HepG2 (cell line): ENCODE measurements at regions not wholly inside any gene's neighbourhood (a gene's known extent, or its start where the extent isn't known, plus 50 kb on each side); places are given as distances from the start of the nearest gene placed in this dataset.

Source experiments
- EP300 ChIP-seq, 3 experiments: sonication (generic) in 1 of 3; formaldehyde crosslinking in 1 of 3; IDR thresholded peaks; 2 replicates each; pipeline versions ENCODE4 v1.5.1 to v1.6.1; 2011 to 2020; ENCODE audit warnings: low read depth in 2 of 3, low read length in 2 of 3, borderline replicate concordance in 1 of 3, improper control_type of control experiment in 1 of 3, mild to moderate bottlenecking in 1 of 3, missing genetic modification reagents in 1 of 3, moderate library complexity in 1 of 3
- FOXA3 ChIP-seq: IDR thresholded peaks from 2 replicates; pipeline ENCODE4 v1.6.1; 2016; ENCODE audit warnings: missing genetic modification reagents, missing compliant biosample characterization
- KLF16 ChIP-seq, 2 experiments: sonication (generic) in 1 of 2; formaldehyde crosslinking in 1 of 2; IDR thresholded peaks; 2 replicates each; pipeline versions ENCODE4 v1.6.1 to v1.8.0; 2016 to 2023; ENCODE audit warnings: missing genetic modification reagents in 2 of 2, missing compliant biosample characterization in 1 of 2
- MED8 ChIP-seq: sonication (generic); formaldehyde crosslinking; IDR thresholded peaks from 2 replicates; pipeline ENCODE4 v1.8.1; 2023; ENCODE audit warnings: mild to moderate bottlenecking, missing genetic modification reagents; ENCODE audit not compliant: insufficient replicate concordance
- NR2F1 ChIP-seq, 2 experiments: fragments of 450-650 bp in 1 of 2; formaldehyde crosslinking in 1 of 2; IDR thresholded peaks; 2 replicates each; pipeline versions ENCODE4 v1.5.0 to v1.6.1; 2016 to 2020; ENCODE audit warnings: mild to moderate bottlenecking in 1 of 2, missing compliant biosample characterization in 1 of 2, missing genetic modification reagents in 1 of 2, moderate library complexity in 1 of 2
- RELA ChIP-seq: sonication (generic); formaldehyde crosslinking; IDR thresholded peaks from 2 replicates; pipeline ENCODE4 v1.4.0; 2020; ENCODE audit warnings: missing genetic modification reagents
- SMAD1 ChIP-seq: sonication (generic); formaldehyde crosslinking; IDR thresholded peaks from 2 replicates; pipeline ENCODE4 v1.4.0; 2020; ENCODE audit warnings: missing genetic modification reagents, low read depth, mild to moderate bottlenecking, borderline replicate concordance
- SMAD9 ChIP-seq: sonication (generic); formaldehyde crosslinking; IDR thresholded peaks from 2 replicates; pipeline ENCODE4 v1.5.1; 2020; ENCODE audit warnings: mild to moderate bottlenecking, missing genetic modification reagents
- STAG1 ChIP-seq: sonication (generic); formaldehyde crosslinking; IDR thresholded peaks from 2 replicates; pipeline ENCODE4 v1.4.0; 2020; ENCODE audit warnings: missing genetic modification reagents
- TCF7 ChIP-seq: sonication (generic); IDR thresholded peaks from 2 replicates; pipeline ENCODE4 v1.6.1; 2016; ENCODE audit warnings: antibody characterized with exemption, low read depth
- TGIF2 ChIP-seq: IDR thresholded peaks from 2 replicates; pipeline ENCODE4 v1.6.1; 2016; ENCODE audit warnings: control low read depth, missing compliant biosample characterization
- ZFY ChIP-seq: sonication (generic); formaldehyde crosslinking; IDR thresholded peaks from 2 replicates; pipeline ENCODE4 v1.4.0; 2020; ENCODE audit warnings: missing genetic modification reagents
- ZNF264 ChIP-seq: sonication (generic); formaldehyde crosslinking; IDR thresholded peaks from 2 replicates; pipeline ENCODE4 v1.4.0; 2020; ENCODE audit warnings: missing genetic modification reagents
- ZNF569 ChIP-seq: sonication (generic); formaldehyde crosslinking; IDR thresholded peaks from 2 replicates; pipeline ENCODE4 v1.5.0; 2020; ENCODE audit warnings: mild to moderate bottlenecking, missing genetic modification reagents, moderate library complexity, borderline replicate concordance
- ZNF772 ChIP-seq: sonication (generic); formaldehyde crosslinking; IDR thresholded peaks from 2 replicates; pipeline ENCODE4 v1.5.0; 2020; ENCODE audit warnings: mild to moderate bottlenecking, missing genetic modification reagents
- TF ChIP-seq, protein P1 (sequence below): sonication (generic); formaldehyde crosslinking; IDR thresholded peaks from 2 replicates; pipeline ENCODE4 v1.5.0; 2020; ENCODE audit warnings: missing genetic modification reagents
- TF ChIP-seq, protein P2 (sequence below): sonication (generic); formaldehyde crosslinking; conservative IDR thresholded peaks from 2 replicates; pipeline ENCODE4 v1.8.0; 2022; ENCODE audit warnings: mild to moderate bottlenecking, moderate library complexity, missing genetic modification reagents
- TF ChIP-seq, protein P3 (sequence below): sonication (generic); formaldehyde crosslinking; IDR thresholded peaks from 2 replicates; pipeline ENCODE4 v1.4.0; 2020; ENCODE audit warnings: missing genetic modification reagents
- TF ChIP-seq, protein P4 (sequence below): IDR thresholded peaks from 2 replicates; pipeline ENCODE4 v1.6.1; 2018; ENCODE audit warnings: missing genetic modification reagents

DNA sequence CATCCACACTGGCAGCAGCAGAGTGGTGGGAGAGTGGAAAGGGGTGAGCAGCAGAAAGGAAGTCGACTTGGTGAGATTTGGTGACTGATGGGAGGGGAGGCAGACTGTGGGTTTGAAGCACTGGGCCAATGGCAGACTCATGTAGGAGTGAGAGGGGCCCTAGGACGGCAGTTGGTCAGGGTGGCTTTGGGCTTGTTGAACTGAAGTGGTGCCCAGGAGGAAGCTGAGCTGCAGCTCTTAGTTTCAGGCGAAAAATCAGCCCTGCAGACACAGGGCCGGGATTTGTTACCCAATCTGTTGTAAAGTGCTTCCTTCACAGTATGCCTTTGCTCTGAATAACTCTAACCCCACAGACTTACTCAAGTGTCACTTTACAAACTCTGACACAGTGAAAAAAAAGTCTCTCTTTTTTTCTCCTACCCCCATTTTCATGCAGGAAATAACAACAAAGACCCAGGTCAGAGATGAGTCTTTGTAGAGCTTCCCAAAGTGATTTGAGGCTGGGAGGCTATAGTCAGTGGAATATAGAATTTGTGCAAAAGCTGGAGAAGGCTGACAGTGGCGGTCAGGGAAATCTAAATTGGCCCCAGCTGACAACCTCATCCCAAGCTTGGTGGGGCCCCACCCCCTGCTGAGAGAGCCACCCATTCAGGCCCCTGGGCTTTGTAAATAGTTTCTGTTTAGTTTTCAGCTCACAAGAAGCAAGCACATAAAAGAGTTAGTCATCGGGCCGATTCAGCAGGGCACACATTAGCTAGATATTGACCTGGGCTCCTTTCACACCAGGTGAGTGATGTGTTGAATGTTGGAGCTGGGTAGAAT lies 226.9 kb downstream of the VAPA start (continued):
- TF ChIP-seq SMAD9 (CRISPR knock-in tag): no peak
- TF ChIP-seq, protein P1, sequence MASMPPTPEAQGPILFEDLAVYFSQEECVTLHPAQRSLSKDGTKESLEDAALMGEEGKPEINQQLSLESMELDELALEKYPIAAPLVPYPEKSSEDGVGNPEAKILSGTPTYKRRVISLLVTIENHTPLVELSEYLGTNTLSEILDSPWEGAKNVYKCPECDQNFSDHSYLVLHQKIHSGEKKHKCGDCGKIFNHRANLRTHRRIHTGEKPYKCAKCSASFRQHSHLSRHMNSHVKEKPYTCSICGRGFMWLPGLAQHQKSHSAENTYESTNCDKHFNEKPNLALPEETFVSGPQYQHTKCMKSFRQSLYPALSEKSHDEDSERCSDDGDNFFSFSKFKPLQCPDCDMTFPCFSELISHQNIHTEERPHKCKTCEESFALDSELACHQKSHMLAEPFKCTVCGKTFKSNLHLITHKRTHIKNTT (CRISPR knock-in tag): no peak
- no peak for TF ChIP-seq ZNF772 (CRISPR knock-in tag)
- no peak for TF ChIP-seq STAG1 (CRISPR knock-in tag)
- no peak for TF ChIP-seq RELA
- TF ChIP-seq, protein P2, sequence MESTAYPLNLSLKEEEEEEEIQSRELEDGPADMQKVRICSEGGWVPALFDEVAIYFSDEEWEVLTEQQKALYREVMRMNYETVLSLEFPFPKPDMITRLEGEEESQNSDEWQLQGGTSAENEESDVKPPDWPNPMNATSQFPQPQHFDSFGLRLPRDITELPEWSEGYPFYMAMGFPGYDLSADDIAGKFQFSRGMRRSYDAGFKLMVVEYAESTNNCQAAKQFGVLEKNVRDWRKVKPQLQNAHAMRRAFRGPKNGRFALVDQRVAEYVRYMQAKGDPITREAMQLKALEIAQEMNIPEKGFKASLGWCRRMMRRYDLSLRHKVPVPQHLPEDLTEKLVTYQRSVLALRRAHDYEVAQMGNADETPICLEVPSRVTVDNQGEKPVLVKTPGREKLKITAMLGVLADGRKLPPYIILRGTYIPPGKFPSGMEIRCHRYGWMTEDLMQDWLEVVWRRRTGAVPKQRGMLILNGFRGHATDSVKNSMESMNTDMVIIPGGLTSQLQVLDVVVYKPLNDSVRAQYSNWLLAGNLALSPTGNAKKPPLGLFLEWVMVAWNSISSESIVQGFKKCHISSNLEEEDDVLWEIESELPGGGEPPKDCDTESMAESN (CRISPR knock-in tag): no peak
- TF ChIP-seq ZNF569 (CRISPR knock-in tag): no peak
- TF ChIP-seq ZFY (CRISPR knock-in tag): no peak
- TF ChIP-seq SMAD1: no peak
- no peak for TF ChIP-seq TGIF2 (CRISPR knock-in tag)
- TF ChIP-seq TCF7: peak; percentile 79
- no peak for TF ChIP-seq ZNF264
- TF ChIP-seq, protein P3, sequence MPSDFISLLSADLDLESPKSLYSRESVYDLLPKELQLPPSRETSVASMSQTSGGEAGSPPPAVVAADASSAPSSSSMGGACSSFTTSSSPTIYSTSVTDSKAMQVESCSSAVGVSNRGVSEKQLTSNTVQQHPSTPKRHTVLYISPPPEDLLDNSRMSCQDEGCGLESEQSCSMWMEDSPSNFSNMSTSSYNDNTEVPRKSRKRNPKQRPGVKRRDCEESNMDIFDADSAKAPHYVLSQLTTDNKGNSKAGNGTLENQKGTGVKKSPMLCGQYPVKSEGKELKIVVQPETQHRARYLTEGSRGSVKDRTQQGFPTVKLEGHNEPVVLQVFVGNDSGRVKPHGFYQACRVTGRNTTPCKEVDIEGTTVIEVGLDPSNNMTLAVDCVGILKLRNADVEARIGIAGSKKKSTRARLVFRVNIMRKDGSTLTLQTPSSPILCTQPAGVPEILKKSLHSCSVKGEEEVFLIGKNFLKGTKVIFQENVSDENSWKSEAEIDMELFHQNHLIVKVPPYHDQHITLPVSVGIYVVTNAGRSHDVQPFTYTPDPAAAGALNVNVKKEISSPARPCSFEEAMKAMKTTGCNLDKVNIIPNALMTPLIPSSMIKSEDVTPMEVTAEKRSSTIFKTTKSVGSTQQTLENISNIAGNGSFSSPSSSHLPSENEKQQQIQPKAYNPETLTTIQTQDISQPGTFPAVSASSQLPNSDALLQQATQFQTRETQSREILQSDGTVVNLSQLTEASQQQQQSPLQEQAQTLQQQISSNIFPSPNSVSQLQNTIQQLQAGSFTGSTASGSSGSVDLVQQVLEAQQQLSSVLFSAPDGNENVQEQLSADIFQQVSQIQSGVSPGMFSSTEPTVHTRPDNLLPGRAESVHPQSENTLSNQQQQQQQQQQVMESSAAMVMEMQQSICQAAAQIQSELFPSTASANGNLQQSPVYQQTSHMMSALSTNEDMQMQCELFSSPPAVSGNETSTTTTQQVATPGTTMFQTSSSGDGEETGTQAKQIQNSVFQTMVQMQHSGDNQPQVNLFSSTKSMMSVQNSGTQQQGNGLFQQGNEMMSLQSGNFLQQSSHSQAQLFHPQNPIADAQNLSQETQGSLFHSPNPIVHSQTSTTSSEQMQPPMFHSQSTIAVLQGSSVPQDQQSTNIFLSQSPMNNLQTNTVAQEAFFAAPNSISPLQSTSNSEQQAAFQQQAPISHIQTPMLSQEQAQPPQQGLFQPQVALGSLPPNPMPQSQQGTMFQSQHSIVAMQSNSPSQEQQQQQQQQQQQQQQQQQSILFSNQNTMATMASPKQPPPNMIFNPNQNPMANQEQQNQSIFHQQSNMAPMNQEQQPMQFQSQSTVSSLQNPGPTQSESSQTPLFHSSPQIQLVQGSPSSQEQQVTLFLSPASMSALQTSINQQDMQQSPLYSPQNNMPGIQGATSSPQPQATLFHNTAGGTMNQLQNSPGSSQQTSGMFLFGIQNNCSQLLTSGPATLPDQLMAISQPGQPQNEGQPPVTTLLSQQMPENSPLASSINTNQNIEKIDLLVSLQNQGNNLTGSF (CRISPR knock-in tag): no peak
- TF ChIP-seq NR2F1 (CRISPR knock-in tag; IDR thresholded peaks at IDR 0.05): no peak
- TF ChIP-seq FOXA3 (CRISPR knock-in tag): peak; percentile 83
- no peak for TF ChIP-seq MED8
- TF ChIP-seq, protein P4, sequence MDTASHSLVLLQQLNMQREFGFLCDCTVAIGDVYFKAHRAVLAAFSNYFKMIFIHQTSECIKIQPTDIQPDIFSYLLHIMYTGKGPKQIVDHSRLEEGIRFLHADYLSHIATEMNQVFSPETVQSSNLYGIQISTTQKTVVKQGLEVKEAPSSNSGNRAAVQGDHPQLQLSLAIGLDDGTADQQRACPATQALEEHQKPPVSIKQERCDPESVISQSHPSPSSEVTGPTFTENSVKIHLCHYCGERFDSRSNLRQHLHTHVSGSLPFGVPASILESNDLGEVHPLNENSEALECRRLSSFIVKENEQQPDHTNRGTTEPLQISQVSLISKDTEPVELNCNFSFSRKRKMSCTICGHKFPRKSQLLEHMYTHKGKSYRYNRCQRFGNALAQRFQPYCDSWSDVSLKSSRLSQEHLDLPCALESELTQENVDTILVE: no peak
- TF ChIP-seq KLF16 (CRISPR knock-in tag; IDR thresholded peaks at IDR 0.05): no peak; a peak in 1 of 4 replicates
- peak in 1 of 2 experiments; percentile 43; a peak in 2 of 4 replicates for TF ChIP-seq EP300 (IDR thresholded peaks at IDR 0.05; ENCODE audit: low read depth in 2 of 2, low read length in 2 of 2)
- peak; percentile 19; the same call in 1 of the 2 replicates for TF ChIP-seq EP300 (CRISPR knock-in tag; IDR thresholded peaks at IDR 0.05; ENCODE audit: borderline replicate concordance)
